ENCODE measurements at regions not wholly inside any gene's neighbourhood (a gene's known extent, or its start where the extent isn't known, plus 50 kb on each side); places are given as distances from the start of the nearest gene placed in this dataset.

DNA sequence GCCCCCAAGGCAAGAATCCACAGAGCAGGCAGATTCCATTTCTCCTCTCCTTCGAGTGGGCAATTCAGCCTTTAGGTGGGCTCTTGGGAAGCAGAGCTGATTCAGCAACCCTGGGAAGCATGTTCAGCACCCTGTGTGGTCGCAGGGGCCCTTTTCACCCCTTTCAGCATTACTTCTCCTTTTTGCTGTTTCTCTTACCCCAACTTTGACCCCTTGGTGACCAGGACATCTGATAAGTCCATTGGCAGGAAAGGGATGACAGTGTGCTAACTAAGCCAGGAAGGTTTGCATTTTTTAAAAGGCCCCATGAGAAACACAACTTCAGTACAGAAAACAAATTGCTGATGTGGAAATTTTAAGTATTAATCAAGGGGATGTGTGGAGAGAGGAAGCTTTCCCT lies 283.7 kb upstream of the NRP1 start:
- no peak for DNase-seq
- Mint-ChIP-seq H3K27me3 (peaks cover 0 to 6% (median 5%) of the 10 kb centered on the region in 5 donors), H3K27ac (no peak overlapping the region), H3K4me1 (no peaks in the 10 kb centered on the region), H3K4me3 (no peak overlapping the region), H3K36me3 (peaks cover 0 to 5% (median 0%) of the 10 kb centered on the region in 5 donors), H3K9me3 (peaks cover 0 to 7% (median 3%) of the 10 kb centered on the region in 11 donors)
- ChIA-PET POLR2A (no interaction called here), CTCF (no interaction called here)
- H3K9me3 ChIP-seq (ENCODE audit: control insufficient read depth in 2 of 3, low read length in 3 of 3): no peaks in the 10 kb centered on the region
- H3K4me3 ChIP-seq (ENCODE audit: low read length): no peak overlapping the region
- no peak overlapping the region for H3K27ac ChIP-seq (ENCODE audit: low read depth, low read length)
- H3K27me3 ChIP-seq (ENCODE audit: control insufficient read depth in 2 of 2, insufficient read depth in 2 of 2, low read length in 2 of 2): no peaks in the 10 kb centered on the region
- ATAC-seq: no peak
- intact Hi-C loops (cut with micrococcal nuclease): no loop called here
- H3K36me3 ChIP-seq (ENCODE audit: control insufficient read depth in 2 of 3, insufficient read depth in 3 of 3, low read length in 3 of 3): no peaks in the 10 kb centered on the region
- H3K4me1 ChIP-seq (ENCODE audit: control insufficient read depth in 2 of 2, insufficient read depth in 2 of 2, low read length in 2 of 2): no peaks in the 10 kb centered on the region

DNA sequence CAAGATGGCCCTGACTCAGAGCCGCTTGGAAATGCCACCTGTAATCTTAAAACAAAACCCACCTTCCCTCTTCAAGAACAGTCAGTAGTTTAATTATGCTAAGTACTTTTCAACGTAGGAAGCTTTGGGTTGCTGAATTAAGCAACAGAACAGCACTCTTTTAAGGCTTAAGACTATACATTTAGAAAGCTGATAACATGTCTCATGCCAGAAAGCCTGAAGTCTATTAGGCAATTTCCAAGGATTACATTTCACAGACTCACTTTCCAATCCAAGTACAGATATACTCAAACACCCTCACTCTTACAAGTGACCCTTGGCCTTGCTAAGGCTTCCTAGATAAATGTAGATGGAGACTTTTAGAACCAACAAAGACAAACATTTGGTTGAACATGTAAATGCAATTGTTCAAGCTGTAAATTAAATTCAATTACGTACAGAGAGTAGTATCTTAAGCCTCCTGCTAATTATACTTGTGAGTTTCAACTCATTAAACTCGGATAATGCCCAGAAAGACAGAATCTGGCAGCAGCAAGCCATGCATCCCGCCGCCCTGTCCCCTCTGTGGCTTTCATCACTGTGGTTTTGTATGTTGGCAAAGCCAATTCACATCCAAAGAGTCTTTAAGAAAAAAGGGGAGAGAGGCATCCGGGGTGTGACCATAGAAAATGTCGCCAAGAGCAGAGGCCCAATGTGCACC lies 283.1 kb upstream of the NRP1 start:
- H3K27me3 ChIP-seq (ENCODE audit: control insufficient read depth in 2 of 2, insufficient read depth in 2 of 2, low read length in 2 of 2): no peaks in the 10 kb centered on the region
- no peaks in the 10 kb centered on the region for H3K36me3 ChIP-seq (ENCODE audit: control insufficient read depth in 2 of 3, insufficient read depth in 3 of 3, low read length in 3 of 3)
- H3K36me3 Mint-ChIP-seq: peaks cover 0 to 10% (median 6%) of the 10 kb centered on the region in 5 donors
- no peak overlapping the region for H3K27ac Mint-ChIP-seq
- no peaks in the 10 kb centered on the region for H3K9me3 ChIP-seq (ENCODE audit: control insufficient read depth in 2 of 3, low read length in 3 of 3)
- CTCF ChIA-PET: no interaction called here
- H3K27me3 Mint-ChIP-seq: peaks cover 0 to 11% (median 6%) of the 10 kb centered on the region in 5 donors
- intact Hi-C loops (cut with micrococcal nuclease): no loop called here
- no peaks in the 10 kb centered on the region for H3K4me1 Mint-ChIP-seq
- H3K27ac ChIP-seq (ENCODE audit: low read depth, low read length): no peak overlapping the region
- no peak for DNase-seq
- H3K4me1 ChIP-seq (ENCODE audit: control insufficient read depth in 2 of 2, insufficient read depth in 2 of 2, low read length in 2 of 2): no peaks in the 10 kb centered on the region
- no peak overlapping the region for H3K4me3 ChIP-seq (ENCODE audit: low read length)
- POLR2A ChIA-PET: no interaction called here
- H3K4me3 Mint-ChIP-seq: no peak overlapping the region
- ATAC-seq: no peak
- peaks cover 0 to 12% (median 6%) of the 10 kb centered on the region in 11 donors for H3K9me3 Mint-ChIP-seq

DNA sequence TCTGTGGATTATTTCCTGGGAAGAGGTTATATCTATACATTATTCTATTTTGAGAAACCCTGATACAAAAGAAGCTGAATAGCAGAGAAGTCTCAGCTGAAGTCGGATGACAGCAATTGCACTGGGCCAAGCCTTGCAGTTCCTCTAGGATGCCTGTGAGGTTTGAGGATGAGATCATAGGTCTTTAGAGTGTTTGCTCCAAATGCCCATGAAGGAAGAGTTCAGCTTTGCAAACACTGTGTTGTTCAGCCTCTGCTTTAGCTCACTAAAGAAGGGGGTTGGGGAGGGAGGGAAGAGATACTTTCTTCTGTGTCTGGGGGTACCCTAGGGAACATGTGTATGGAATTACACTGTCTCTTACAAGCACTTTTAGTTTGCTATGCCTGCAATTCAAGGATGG lies 282.5 kb upstream of the NRP1 start:
- Mint-ChIP-seq H3K9me3 (peaks cover 0 to 18% (median 9%) of the 10 kb centered on the region in 11 donors), H3K36me3 (peaks cover 0 to 11% (median 6%) of the 10 kb centered on the region in 5 donors), H3K4me1 (no peaks in the 10 kb centered on the region), H3K27ac (no peak overlapping the region), H3K27me3 (peaks cover 0 to 12% (median 6%) of the 10 kb centered on the region in 5 donors), H3K4me3 (no peak overlapping the region)
- Histone ChIP-seq H3K36me3 (ENCODE audit: control insufficient read depth in 2 of 3, insufficient read depth in 3 of 3, low read length in 3 of 3) (no peaks in the 10 kb centered on the region), H3K27ac (ENCODE audit: low read depth, low read length) (no peak overlapping the region), H3K27me3 (ENCODE audit: control insufficient read depth in 2 of 2, insufficient read depth in 2 of 2, low read length in 2 of 2) (no peaks in the 10 kb centered on the region), H3K4me3 (ENCODE audit: low read length) (no peak overlapping the region), H3K9me3 (ENCODE audit: control insufficient read depth in 2 of 3, low read length in 3 of 3) (no peaks in the 10 kb centered on the region), H3K4me1 (ENCODE audit: control insufficient read depth in 2 of 2, insufficient read depth in 2 of 2, low read length in 2 of 2) (no peaks in the 10 kb centered on the region)
- CTCF ChIA-PET: no interaction called here
- intact Hi-C loops (cut with micrococcal nuclease): no loop called here
- DNase-seq: no peak
- POLR2A ChIA-PET: no interaction called here
- ATAC-seq: no peak

DNA sequence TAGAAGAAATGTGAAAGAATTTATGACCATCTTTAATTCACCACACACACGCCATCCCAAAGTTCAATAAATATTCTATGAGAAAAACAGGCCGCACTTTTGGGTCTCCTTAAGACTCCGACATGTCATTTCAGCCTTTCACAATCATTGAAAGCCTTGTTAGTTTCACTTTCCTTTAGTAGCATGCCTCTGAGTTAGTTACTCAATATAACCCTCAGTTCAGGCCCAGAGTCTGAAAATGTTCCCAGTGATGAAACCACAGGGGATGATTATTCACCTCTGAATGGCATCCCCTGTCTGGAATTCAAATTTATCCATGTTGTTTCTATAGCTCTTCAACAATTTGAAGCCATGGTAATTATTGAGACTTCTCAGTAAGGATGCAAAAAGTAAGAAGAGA lies 278.1 kb upstream of the NRP1 start:
- Mint-ChIP-seq H3K4me1 (no peaks in the 10 kb centered on the region), H3K4me3 (no peak overlapping the region), H3K27ac (no peak overlapping the region), H3K9me3 (peaks cover 0 to 39% (median 16%) of the 10 kb centered on the region in 11 donors), H3K27me3 (peaks cover 0 to 24% (median 6%) of the 10 kb centered on the region in 5 donors), H3K36me3 (peaks cover 0 to 11% (median 6%) of the 10 kb centered on the region in 5 donors)
- ATAC-seq: peak; percentile 50
- Histone ChIP-seq H3K27me3 (ENCODE audit: control insufficient read depth in 2 of 2, insufficient read depth in 2 of 2, low read length in 2 of 2) (no peaks in the 10 kb centered on the region), H3K4me1 (ENCODE audit: control insufficient read depth in 2 of 2, insufficient read depth in 2 of 2, low read length in 2 of 2) (no peaks in the 10 kb centered on the region), H3K4me3 (ENCODE audit: low read length) (no peak overlapping the region), H3K36me3 (ENCODE audit: control insufficient read depth in 2 of 3, insufficient read depth in 3 of 3, low read length in 3 of 3) (no peaks in the 10 kb centered on the region), H3K27ac (ENCODE audit: low read depth, low read length) (no peak overlapping the region), H3K9me3 (ENCODE audit: control insufficient read depth in 2 of 3, low read length in 3 of 3) (no peaks in the 10 kb centered on the region)
- POLR2A ChIA-PET: no interaction called here
- no peak for DNase-seq
- intact Hi-C loops (cut with micrococcal nuclease): no loop called here
- CTCF ChIA-PET: no interaction called here

DNA sequence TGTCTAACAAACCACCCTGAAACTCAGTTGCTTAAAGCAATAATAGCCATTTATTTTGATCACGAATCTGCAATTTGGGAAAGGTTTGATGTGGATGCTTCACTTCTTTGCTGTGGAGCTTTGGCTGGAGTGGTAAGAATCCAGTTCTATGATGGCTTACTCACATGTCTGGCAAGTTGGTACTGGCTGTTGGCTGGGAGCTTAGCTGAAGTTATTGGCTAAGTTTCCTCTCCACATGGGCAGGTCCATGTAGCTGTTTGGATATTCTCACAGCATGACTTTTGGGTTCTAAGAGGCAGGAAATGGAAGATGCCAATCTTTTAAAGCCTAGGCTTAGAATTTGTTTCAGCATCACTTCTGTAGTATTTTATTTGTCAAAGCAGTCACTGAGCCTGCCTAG lies 277.6 kb upstream of the NRP1 start:
- CTCF ChIA-PET: no interaction called here
- no peaks in the 10 kb centered on the region for H3K4me1 ChIP-seq (ENCODE audit: control insufficient read depth in 2 of 2, insufficient read depth in 2 of 2, low read length in 2 of 2)
- H3K27me3 ChIP-seq (ENCODE audit: control insufficient read depth in 2 of 2, insufficient read depth in 2 of 2, low read length in 2 of 2): no peaks in the 10 kb centered on the region
- Mint-ChIP-seq H3K9me3 (peaks cover 0 to 39% (median 16%) of the 10 kb centered on the region in 11 donors), H3K27ac (no peak overlapping the region), H3K36me3 (peaks cover 0 to 11% (median 6%) of the 10 kb centered on the region in 5 donors), H3K4me1 (no peaks in the 10 kb centered on the region), H3K27me3 (peaks cover 0 to 24% (median 6%) of the 10 kb centered on the region in 5 donors), H3K4me3 (no peak overlapping the region)
- DNase-seq (no peak), ATAC-seq (no peak)
- intact Hi-C loops (cut with micrococcal nuclease): no loop called here
- H3K36me3 ChIP-seq (ENCODE audit: control insufficient read depth in 2 of 3, insufficient read depth in 3 of 3, low read length in 3 of 3): no peaks in the 10 kb centered on the region
- H3K27ac ChIP-seq (ENCODE audit: low read depth, low read length): no peak overlapping the region
- H3K4me3 ChIP-seq (ENCODE audit: low read length): no peak overlapping the region
- no peaks in the 10 kb centered on the region for H3K9me3 ChIP-seq (ENCODE audit: control insufficient read depth in 2 of 3, low read length in 3 of 3)
- POLR2A ChIA-PET: no interaction called here

DNA sequence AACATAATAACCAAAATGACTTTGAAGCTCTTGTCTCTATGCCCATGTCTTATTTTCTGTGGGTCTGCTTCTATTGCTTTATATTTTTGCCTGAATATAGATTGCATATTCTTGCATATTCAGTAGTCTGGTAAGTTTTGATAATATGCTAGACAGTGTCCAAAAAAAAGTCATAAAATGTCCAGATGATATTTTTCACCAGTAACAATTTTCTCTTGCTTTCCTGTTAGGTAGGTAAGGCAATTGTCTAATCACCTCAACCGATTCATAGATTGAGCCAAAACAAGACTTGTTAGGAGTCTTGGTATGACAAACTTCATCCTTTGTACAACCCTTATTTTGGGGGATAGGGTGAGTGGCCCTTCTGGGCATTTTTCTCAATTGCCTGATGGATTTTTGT lies 277.0 kb upstream of the NRP1 start:
- Histone ChIP-seq H3K9me3 (ENCODE audit: control insufficient read depth in 2 of 3, low read length in 3 of 3) (no peaks in the 10 kb centered on the region), H3K36me3 (ENCODE audit: control insufficient read depth in 2 of 3, insufficient read depth in 3 of 3, low read length in 3 of 3) (no peaks in the 10 kb centered on the region), H3K4me3 (ENCODE audit: low read length) (no peak overlapping the region), H3K4me1 (ENCODE audit: control insufficient read depth in 2 of 2, insufficient read depth in 2 of 2, low read length in 2 of 2) (no peaks in the 10 kb centered on the region), H3K27me3 (ENCODE audit: control insufficient read depth in 2 of 2, insufficient read depth in 2 of 2, low read length in 2 of 2) (no peaks in the 10 kb centered on the region), H3K27ac (ENCODE audit: low read depth, low read length) (no peak overlapping the region)
- H3K27ac Mint-ChIP-seq: no peak overlapping the region
- peaks cover 0 to 29% (median 6%) of the 10 kb centered on the region in 5 donors for H3K27me3 Mint-ChIP-seq
- CTCF ChIA-PET: no interaction called here
- peaks cover 0 to 11% (median 6%) of the 10 kb centered on the region in 5 donors for H3K36me3 Mint-ChIP-seq
- intact Hi-C loops (cut with micrococcal nuclease): no loop called here
- ATAC-seq (no peak), DNase-seq (no peak)
- POLR2A ChIA-PET: no interaction called here
- no peaks in the 10 kb centered on the region for H3K4me1 Mint-ChIP-seq
- H3K9me3 Mint-ChIP-seq: peaks cover 0 to 39% (median 16%) of the 10 kb centered on the region in 11 donors
- H3K4me3 Mint-ChIP-seq: no peak overlapping the region

DNA sequence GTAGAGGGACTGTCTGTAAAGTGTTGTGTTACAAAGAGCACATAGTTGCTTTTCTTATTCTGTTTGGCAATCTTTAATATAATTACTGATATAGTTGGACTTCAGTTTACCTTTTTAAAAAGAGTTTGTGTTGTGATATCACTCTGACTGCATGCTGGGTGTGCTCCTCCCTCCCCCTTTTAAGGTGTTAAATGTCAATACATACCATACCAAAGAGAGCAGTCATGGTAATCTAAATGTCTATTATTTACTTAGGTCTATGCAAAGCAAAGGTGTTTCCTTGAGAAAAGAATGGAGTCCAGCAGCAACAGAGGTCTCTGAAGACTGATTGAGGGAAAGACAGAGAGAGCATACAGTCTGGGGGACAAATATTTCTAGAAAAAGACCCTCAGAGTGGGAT lies 275.1 kb upstream of the NRP1 start:
- peaks cover 0 to 39% (median 16%) of the 10 kb centered on the region in 11 donors for H3K9me3 Mint-ChIP-seq
- H3K36me3 Mint-ChIP-seq: peaks cover 0 to 11% (median 6%) of the 10 kb centered on the region in 5 donors
- DNase-seq: no peak
- POLR2A ChIA-PET: no interaction called here
- Histone ChIP-seq H3K4me1 (ENCODE audit: control insufficient read depth in 2 of 2, insufficient read depth in 2 of 2, low read length in 2 of 2) (no peaks in the 10 kb centered on the region), H3K9me3 (ENCODE audit: control insufficient read depth in 2 of 3, low read length in 3 of 3) (no peaks in the 10 kb centered on the region), H3K27me3 (ENCODE audit: control insufficient read depth in 2 of 2, insufficient read depth in 2 of 2, low read length in 2 of 2) (no peaks in the 10 kb centered on the region), H3K36me3 (ENCODE audit: control insufficient read depth in 2 of 3, insufficient read depth in 3 of 3, low read length in 3 of 3) (no peaks in the 10 kb centered on the region), H3K27ac (ENCODE audit: low read depth, low read length) (no peak overlapping the region), H3K4me3 (ENCODE audit: low read length) (no peak overlapping the region)
- H3K27me3 Mint-ChIP-seq: peaks cover 0 to 29% (median 6%) of the 10 kb centered on the region in 5 donors
- H3K4me3 Mint-ChIP-seq: no peak overlapping the region
- no peak overlapping the region for H3K27ac Mint-ChIP-seq
- intact Hi-C loops (cut with micrococcal nuclease): no loop called here
- no peaks in the 10 kb centered on the region for H3K4me1 Mint-ChIP-seq
- no peak for ATAC-seq
- CTCF ChIA-PET: no interaction called here

Measured in naive thymus-derived CD4-positive, alpha-beta T cell (primary cell).